ENCODE measurements at regions not wholly inside any gene's neighbourhood (a gene's known extent, or its start where the extent isn't known, plus 50 kb on each side); places are given as distances from the start of the nearest gene placed in this dataset.

DNA sequence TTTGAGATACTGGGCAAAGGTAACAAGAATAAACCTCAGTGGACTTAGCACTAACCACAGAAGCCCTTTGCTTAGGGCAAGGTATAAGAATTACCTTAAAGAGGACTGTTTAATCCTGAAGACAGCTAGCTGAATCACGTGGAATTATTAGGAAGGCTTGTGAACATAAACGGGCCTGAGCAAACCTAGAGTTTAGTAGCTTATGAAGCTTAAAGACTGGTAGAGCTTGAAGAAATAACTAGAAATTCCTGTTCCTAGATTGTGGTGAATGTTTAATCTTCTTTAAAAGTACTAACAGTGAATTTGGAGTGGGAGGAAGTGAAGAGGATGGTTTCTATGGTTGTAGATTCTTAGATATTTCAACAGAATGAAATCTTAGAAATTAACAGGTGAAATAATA lies 428.9 kb upstream of the THRB start:
- DNase-seq (ENCODE audit: low spot score) (no peak), ATAC-seq (ENCODE audit: low FRiP score) (no peak)
- TF ChIP-seq, protein P1, sequence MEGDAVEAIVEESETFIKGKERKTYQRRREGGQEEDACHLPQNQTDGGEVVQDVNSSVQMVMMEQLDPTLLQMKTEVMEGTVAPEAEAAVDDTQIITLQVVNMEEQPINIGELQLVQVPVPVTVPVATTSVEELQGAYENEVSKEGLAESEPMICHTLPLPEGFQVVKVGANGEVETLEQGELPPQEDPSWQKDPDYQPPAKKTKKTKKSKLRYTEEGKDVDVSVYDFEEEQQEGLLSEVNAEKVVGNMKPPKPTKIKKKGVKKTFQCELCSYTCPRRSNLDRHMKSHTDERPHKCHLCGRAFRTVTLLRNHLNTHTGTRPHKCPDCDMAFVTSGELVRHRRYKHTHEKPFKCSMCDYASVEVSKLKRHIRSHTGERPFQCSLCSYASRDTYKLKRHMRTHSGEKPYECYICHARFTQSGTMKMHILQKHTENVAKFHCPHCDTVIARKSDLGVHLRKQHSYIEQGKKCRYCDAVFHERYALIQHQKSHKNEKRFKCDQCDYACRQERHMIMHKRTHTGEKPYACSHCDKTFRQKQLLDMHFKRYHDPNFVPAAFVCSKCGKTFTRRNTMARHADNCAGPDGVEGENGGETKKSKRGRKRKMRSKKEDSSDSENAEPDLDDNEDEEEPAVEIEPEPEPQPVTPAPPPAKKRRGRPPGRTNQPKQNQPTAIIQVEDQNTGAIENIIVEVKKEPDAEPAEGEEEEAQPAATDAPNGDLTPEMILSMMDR (IDR thresholded peaks at IDR 0.05): no peak

DNA sequence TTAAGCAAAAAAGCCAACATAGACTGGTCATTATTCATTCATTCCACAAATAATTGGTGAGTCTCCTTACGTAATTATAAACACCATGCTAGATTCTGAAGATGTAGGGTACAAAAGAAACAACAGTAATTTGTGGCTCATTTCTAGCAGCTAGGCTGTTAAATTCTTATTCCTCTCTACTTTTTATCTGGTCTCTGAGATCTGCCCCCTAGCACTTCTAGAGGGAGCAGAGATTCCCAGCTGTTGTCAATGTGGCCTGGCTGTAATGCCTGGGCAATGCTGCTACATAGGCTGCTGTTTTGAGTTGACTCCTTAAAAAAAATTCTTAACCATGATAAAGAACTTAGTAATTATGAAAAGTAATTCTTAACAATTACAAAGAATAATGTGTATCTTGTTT lies 434.9 kb upstream of the THRB start:
- DNase-seq (ENCODE audit: low spot score): no peak
- TF ChIP-seq, protein P1 (IDR thresholded peaks at IDR 0.05): no peak
- ATAC-seq (ENCODE audit: low FRiP score): no peak

DNA sequence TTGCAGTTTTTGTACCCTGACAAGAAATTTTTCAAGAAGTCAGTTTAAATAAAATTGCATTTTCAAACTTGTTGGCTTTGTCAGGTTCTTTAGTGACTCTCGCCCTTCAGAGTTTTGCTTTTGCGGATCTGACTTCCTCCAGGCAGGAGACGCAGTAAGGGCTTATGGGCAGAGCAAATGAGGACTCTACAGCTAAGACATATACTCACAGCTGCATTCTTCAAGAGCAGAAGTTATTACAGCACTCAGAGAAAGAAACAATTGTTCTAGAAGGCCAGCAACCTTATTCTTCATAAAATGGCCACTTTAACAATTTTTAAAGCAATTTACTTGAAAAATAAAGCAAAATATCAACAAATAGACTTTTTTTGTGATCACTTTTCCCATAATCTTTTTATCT lies 438.8 kb upstream of the THRB start:
- DNase-seq (ENCODE audit: low spot score) (no peak), ATAC-seq (ENCODE audit: low FRiP score) (no peak)
- TF ChIP-seq, protein P1 (IDR thresholded peaks at IDR 0.05): no peak

DNA sequence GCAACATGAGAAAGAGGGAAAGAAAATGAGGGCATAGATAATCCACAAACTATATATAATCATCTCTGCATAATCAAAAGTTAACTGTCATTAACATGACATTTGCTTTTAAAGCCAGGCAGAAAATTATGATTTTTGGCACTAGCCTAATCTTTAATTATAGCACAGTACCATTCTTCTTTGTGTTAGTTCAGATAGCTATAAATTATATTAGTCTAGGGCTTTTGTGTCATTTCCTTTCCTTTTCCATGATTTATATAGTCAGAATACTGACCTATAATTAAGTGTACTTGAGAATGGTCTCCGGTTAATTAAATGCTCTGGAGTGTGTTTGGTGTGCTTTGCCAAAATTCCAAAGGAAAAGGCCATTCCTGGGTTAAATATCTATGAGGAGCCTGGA lies 441.9 kb upstream of the THRB start:
- no peak for DNase-seq (ENCODE audit: low spot score)
- ATAC-seq (ENCODE audit: low FRiP score): no peak
- TF ChIP-seq, protein P1 (IDR thresholded peaks at IDR 0.05): no peak

DNA sequence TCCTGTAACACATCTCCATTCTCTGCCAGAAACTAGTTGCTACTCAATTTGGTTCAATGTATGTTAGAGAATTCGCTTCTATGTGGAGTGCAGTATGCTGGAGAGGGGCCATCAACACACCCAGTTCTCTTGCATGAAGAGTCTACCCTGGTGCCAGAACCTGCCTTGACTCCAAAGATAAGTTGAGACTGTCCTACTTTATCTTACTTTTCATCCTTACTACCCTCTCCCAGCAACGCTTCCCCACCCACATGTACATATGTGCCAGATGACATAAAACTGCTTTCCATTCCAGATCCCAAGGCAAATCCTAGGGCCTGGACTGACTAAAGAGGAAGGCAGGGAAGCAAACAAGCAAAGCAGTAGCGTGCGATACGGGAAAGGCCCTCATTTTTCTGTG lies 442.6 kb upstream of the THRB start:
- no peak for ATAC-seq (ENCODE audit: low FRiP score)
- TF ChIP-seq, protein P1 (IDR thresholded peaks at IDR 0.05): no peak
- no peak for DNase-seq (ENCODE audit: low spot score)

DNA sequence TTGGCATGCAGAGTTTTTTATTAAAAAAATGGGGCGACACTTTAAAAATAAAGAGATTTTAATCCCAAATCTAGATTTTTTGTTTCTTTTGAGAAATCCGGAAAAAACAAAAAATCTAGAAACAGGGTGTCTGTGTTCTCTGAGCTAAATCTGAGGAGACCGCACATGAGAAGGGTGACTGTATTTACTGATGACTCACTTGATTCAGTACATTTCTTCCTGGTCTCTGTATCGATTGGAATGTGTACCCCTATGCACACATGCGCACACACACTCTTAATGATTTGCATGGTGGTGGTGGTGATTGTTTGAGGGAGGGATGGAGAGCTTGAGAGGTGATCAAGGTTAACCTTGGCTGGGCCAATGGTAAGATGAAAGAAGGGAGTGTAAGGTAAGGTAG lies 443.1 kb upstream of the THRB start:
- no peak for DNase-seq (ENCODE audit: low spot score)
- no peak for ATAC-seq (ENCODE audit: low FRiP score)
- TF ChIP-seq, protein P1 (IDR thresholded peaks at IDR 0.05): no peak

DNA sequence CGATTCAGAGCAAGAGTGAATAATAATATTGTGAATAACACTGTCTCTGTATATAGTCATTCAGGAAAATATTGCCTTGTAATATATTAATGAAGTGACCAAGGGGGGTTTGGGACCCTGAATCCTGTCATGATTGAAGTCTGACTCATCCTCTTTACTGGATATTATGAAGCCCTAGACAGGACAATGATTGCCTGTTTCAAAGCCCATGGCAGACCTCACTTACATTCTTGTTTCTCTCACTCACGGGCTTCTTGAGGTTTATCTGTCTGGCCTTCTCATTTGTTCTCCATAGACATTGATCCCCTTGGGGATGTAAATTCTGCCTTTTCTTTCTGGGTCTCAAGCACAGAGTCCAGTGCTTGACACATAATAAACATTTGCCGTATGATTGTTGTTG lies 449.3 kb upstream of the THRB start:
- ATAC-seq (ENCODE audit: low FRiP score) (no peak), DNase-seq (ENCODE audit: low spot score) (no peak)
- TF ChIP-seq, protein P1 (IDR thresholded peaks at IDR 0.05): no peak

Measured in omental fat pad (tissue), 3 donors.